GM23338 (cell line): ENCODE measurements at regions not wholly inside any gene's neighbourhood (a gene's known extent, or its start where the extent isn't known, plus 50 kb on each side); places are given as distances from the start of the nearest gene placed in this dataset.

Source experiments
- ATAC-seq: fragments of 200-7000 bp; cut with Tn5 transposase; 3 replicates; pipeline ENCODE4 v1.9.1; 2020
- DNase-seq: peaks from one replicate; pipeline ENCODE4 v3.0.0-alpha.2; 2015; ENCODE audit warnings: low spot score
- H2AFZ ChIP-seq: fragments of 200-600 bp; sonication (generic); 2 replicates; pipeline ENCODE4 v1.8.0; 2016; ENCODE audit warnings: antibody characterized with exemption, mild to moderate bottlenecking, moderate library complexity
- H3F3A ChIP-seq: fragments of 200-600 bp; sonication (generic); replicated peaks from 2 replicates; pipeline ENCODE4 v1.8.0; 2017; ENCODE audit warnings: antibody characterized with exemption, mixed run types, low read depth
- H3K27ac ChIP-seq: fragments of 200-600 bp; sonication (generic); 2 replicates; pipeline ENCODE4 v1.6.1; 2016; ENCODE audit warnings: low read depth
- H3K27me3 ChIP-seq: fragments of 200-600 bp; sonication (generic); 2 replicates; pipeline ENCODE4 v1.8.0; 2016; ENCODE audit warnings: mild to moderate bottlenecking, mixed run types, moderate library complexity; ENCODE audit not compliant: insufficient read depth
- H3K36me3 ChIP-seq: fragments of 200-600 bp; sonication (generic); 2 replicates; pipeline ENCODE4 v1.8.0; 2016; ENCODE audit warnings: mild to moderate bottlenecking; ENCODE audit not compliant: insufficient read depth
- H3K4me1 ChIP-seq: fragments of 200-600 bp; sonication (generic); 2 replicates; pipeline ENCODE4 v1.8.0; 2016; ENCODE audit warnings: mild to moderate bottlenecking, moderate library complexity; ENCODE audit not compliant: insufficient read depth
- H3K4me2 ChIP-seq: fragments of 200-600 bp; sonication (generic); 2 replicates; pipeline ENCODE4 v1.7.1; 2017; ENCODE audit warnings: mixed run types
- H3K4me3 ChIP-seq: fragments of 200-600 bp; sonication (generic); 2 replicates; pipeline ENCODE4 v1.6.1; 2016; ENCODE audit warnings: mixed run types
- H3K79me2 ChIP-seq: fragments of 200-600 bp; sonication (generic); replicated peaks from 2 replicates; pipeline ENCODE4 v1.8.0; 2017; ENCODE audit warnings: mild to moderate bottlenecking; ENCODE audit not compliant: insufficient read depth
- H3K9me2 ChIP-seq: fragments of 200-600 bp; sonication (generic); 2 replicates; pipeline ENCODE4 v1.8.0; 2017; ENCODE audit not compliant: insufficient read depth
- H4K20me1 ChIP-seq: fragments of 200-600 bp; sonication (generic); replicated peaks from 2 replicates; pipeline ENCODE4 v1.8.0; 2017; ENCODE audit warnings: mild to moderate bottlenecking; ENCODE audit not compliant: insufficient read depth
- H3K27ac Mint-ChIP-seq: 2 replicates; pipeline ENCODE4 v1.8.0; 2020; ENCODE audit warnings: inconsistent platforms, mild to moderate bottlenecking, moderate library complexity, mixed read lengths
- H3K27me3 Mint-ChIP-seq: 3 replicates; pipeline ENCODE4 v1.8.0; 2022; ENCODE audit warnings: low read depth, mild to moderate bottlenecking, moderate library complexity, mixed read lengths, inconsistent platforms; ENCODE audit not compliant: insufficient read depth, poor library complexity
- H3K36me3 Mint-ChIP-seq: 3 replicates; pipeline ENCODE4 v1.8.0; 2021; ENCODE audit warnings: low read depth, mild to moderate bottlenecking, inconsistent platforms, moderate library complexity, mixed read lengths
- H3K4me1 Mint-ChIP-seq: 3 replicates; pipeline ENCODE4 v1.8.0; 2020; ENCODE audit warnings: mild to moderate bottlenecking, inconsistent platforms, mixed read lengths
- H3K4me3 Mint-ChIP-seq: 3 replicates; pipeline ENCODE4 v1.8.0; 2021; ENCODE audit warnings: moderate library complexity, mild to moderate bottlenecking, inconsistent platforms, mixed read lengths
- H3K9me3 Mint-ChIP-seq: 3 replicates; pipeline ENCODE4 v1.8.0; 2020; ENCODE audit warnings: moderate library complexity, mild to moderate bottlenecking, inconsistent platforms, mixed read lengths
- CREB1 ChIP-seq: fragments of 250-450 bp; sonication (Bioruptor Pico); IDR thresholded peaks from 2 replicates; pipeline ENCODE4 v1.5.0; 2020; ENCODE audit warnings: low read depth, mild to moderate bottlenecking, moderate library complexity
- CTCF ChIP-seq, 2 experiments: fragments of 200-600 bp in 1 of 2; sonication (generic) in 1 of 2; conservative IDR thresholded peaks; 2 replicates each; pipeline versions ENCODE4 v1.5.1 to v1.6.1; 2016 to 2017; ENCODE audit warnings: antibody characterized with exemption in 2 of 2, low read depth in 2 of 2, mild to moderate bottlenecking in 2 of 2, moderate library complexity in 1 of 2
- EZH2phosphoT487 ChIP-seq: fragments of 200-600 bp; sonication (generic); IDR thresholded peaks from one replicate; pipeline ENCODE4 v1.8.1; 2018; ENCODE audit warnings: antibody characterized with exemption; ENCODE audit not compliant: unreplicated experiment
- JUNB ChIP-seq: IDR thresholded peaks from one replicate; pipeline ENCODE4 v1.6.1; 2016; ENCODE audit warnings: antibody characterized with exemption; ENCODE audit not compliant: unreplicated experiment
- NANOG ChIP-seq: IDR thresholded peaks from 2 replicates; pipeline ENCODE4 v1.6.1; 2016; ENCODE audit warnings: antibody characterized with exemption, borderline replicate concordance
- POLR2AphosphoS5 ChIP-seq: IDR thresholded peaks from 2 replicates; pipeline ENCODE4 v1.6.1; 2016; ENCODE audit warnings: antibody characterized with exemption, low read depth
- STAT1 ChIP-seq: IDR thresholded peaks from one replicate; pipeline ENCODE4 v1.6.1; 2016; ENCODE audit warnings: antibody characterized with exemption; ENCODE audit not compliant: unreplicated experiment
- ZNF114 ChIP-seq: fragments of 250-450 bp; sonication (Bioruptor Pico); IDR thresholded peaks from 2 replicates; pipeline ENCODE4 v1.5.0; 2020; ENCODE audit warnings: mild to moderate bottlenecking, moderate library complexity
- ZNF331 ChIP-seq: fragments of 250-450 bp; sonication (Bioruptor Pico); IDR thresholded peaks from 2 replicates; pipeline ENCODE4 v1.5.0; 2020; ENCODE audit warnings: low read depth, mild to moderate bottlenecking, moderate library complexity
- TF ChIP-seq, protein P1 (sequence below): fragments of 250-450 bp; sonication (Bioruptor Pico); IDR thresholded peaks from 2 replicates; pipeline ENCODE4 v1.5.0; 2020; ENCODE audit warnings: mild to moderate bottlenecking, moderate library complexity
- TF ChIP-seq, protein P2 (sequence below): IDR thresholded peaks from 2 replicates; pipeline ENCODE4 v1.6.1; 2016; ENCODE audit warnings: antibody characterized with exemption

- TF ChIP-seq, protein P1, sequence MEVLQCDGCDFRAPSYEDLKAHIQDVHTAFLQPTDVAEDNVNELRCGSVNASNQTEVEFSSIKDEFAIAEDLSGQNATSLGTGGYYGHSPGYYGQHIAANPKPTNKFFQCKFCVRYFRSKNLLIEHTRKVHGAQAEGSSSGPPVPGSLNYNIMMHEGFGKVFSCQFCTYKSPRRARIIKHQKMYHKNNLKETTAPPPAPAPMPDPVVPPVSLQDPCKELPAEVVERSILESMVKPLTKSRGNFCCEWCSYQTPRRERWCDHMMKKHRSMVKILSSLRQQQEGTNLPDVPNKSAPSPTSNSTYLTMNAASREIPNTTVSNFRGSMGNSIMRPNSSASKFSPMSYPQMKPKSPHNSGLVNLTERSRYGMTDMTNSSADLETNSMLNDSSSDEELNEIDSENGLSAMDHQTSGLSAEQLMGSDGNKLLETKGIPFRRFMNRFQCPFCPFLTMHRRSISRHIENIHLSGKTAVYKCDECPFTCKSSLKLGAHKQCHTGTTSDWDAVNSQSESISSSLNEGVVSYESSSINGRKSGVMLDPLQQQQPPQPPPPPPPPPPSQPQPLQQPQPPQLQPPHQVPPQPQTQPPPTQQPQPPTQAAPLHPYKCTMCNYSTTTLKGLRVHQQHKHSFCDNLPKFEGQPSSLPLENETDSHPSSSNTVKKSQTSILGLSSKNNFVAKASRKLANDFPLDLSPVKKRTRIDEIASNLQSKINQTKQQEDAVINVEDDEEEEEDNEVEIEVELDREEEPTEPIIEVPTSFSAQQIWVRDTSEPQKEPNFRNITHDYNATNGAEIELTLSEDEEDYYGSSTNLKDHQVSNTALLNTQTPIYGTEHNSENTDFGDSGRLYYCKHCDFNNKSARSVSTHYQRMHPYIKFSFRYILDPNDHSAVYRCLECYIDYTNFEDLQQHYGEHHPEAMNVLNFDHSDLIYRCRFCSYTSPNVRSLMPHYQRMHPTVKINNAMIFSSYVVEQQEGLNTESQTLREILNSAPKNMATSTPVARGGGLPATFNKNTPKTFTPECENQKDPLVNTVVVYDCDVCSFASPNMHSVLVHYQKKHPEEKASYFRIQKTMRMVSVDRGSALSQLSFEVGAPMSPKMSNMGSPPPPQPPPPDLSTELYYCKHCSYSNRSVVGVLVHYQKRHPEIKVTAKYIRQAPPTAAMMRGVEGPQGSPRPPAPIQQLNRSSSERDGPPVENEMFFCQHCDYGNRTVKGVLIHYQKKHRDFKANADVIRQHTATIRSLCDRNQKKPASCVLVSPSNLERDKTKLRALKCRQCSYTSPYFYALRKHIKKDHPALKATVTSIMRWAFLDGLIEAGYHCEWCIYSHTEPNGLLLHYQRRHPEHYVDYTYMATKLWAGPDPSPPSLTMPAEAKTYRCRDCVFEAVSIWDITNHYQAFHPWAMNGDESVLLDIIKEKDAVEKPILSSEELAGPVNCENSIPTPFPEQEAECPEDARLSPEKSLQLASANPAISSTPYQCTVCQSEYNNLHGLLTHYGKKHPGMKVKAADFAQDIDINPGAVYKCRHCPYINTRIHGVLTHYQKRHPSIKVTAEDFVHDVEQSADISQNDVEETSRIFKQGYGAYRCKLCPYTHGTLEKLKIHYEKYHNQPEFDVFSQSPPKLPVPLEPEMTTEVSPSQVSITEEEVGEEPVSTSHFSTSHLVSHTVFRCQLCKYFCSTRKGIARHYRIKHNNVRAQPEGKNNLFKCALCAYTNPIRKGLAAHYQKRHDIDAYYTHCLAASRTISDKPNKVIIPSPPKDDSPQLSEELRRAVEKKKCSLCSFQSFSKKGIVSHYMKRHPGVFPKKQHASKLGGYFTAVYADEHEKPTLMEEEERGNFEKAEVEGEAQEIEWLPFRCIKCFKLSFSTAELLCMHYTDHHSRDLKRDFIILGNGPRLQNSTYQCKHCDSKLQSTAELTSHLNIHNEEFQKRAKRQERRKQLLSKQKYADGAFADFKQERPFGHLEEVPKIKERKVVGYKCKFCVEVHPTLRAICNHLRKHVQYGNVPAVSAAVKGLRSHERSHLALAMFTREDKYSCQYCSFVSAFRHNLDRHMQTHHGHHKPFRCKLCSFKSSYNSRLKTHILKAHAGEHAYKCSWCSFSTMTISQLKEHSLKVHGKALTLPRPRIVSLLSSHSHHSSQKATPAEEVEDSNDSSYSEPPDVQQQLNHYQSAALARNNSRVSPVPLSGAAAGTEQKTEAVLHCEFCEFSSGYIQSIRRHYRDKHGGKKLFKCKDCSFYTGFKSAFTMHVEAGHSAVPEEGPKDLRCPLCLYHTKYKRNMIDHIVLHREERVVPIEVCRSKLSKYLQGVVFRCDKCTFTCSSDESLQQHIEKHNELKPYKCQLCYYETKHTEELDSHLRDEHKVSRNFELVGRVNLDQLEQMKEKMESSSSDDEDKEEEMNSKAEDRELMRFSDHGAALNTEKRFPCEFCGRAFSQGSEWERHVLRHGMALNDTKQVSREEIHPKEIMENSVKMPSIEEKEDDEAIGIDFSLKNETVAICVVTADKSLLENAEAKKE (CRISPR knock-in tag), result no peak
- TF ChIP-seq ZNF114 (CRISPR knock-in tag) (no peak), NANOG (no peak), STAT1 (no peak), JUNB (no peak)
Measured at GRCh38 chr9:81225596-81225995, 463.8 kb downstream of the TLE1 start (continued).

DNA sequence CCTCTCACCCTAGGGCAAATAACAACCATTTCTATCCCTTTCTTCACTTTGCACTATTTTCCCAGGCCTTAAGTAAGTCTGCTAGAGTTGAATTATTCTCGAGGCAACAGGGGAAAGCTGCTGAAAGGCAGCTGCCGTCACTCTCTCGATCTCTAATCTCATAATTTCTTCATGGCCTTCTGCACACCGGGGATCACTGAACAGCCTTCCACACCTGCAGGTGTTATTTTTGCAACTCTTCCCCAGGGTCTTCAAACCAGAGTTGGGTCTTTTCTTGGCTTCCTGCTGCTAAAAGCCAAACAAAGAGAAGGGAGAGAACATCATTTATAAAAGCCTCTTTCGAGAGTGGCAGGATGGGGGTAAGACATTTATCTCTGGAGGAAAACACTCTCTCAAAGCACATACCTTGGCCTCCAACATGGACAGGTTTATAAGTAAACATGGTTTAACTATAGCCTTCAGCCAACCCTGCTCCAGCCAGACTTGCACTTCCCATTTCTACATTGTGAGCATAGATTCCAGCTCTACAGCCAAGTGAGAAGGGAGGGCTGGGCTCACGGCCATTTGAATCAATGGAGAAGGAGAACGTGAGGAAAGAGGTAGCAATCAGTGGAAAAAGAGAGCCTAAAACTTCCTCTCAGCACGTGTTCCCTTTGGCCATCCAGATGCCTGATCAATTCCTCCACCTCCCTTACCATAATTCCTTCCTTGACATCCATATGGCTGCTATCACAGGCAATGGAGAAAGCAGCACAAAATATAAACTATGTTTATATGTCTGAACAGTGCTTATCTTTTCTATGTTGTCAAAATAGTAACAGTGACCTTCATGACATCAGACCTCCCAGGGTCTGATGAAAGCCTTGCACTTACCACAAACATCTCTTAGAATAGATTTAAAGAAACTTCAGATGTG lies 464.9 kb downstream of the TLE1 start:
- Histone ChIP-seq H3K27me3 (no peaks in the 10 kb centered on the region), H2AFZ (peak overlapping the region; percentile 78), H3K4me2 (no peak overlapping the region), H3F3A (no peaks in the 10 kb centered on the region), H3K79me2 (no peaks in the 10 kb centered on the region), H3K4me3 (no peak overlapping the region), H3K27ac (no peak overlapping the region), H3K4me1 (no peaks in the 10 kb centered on the region), H3K9me2 (no peaks in the 10 kb centered on the region; the same call in none of the 2 replicates), H3K36me3 (no peaks in the 10 kb centered on the region), H4K20me1 (no peaks in the 10 kb centered on the region)
- Mint-ChIP-seq H3K9me3 (no peaks in the 10 kb centered on the region; the same call in 1 of the 3 replicates), H3K36me3 (no peaks in the 10 kb centered on the region), H3K4me3 (no peak overlapping the region), H3K27me3 (no peaks in the 10 kb centered on the region), H3K4me1 (peaks cover 6% of the 10 kb centered on the region), H3K27ac (peak overlapping the region; percentile 24; the same call in 1 of the 2 replicates)
- ATAC-seq (no peak), DNase-seq (no peak)
- no peak for TF ChIP-seq EZH2phosphoT487
- TF ChIP-seq CTCF (conservative IDR thresholded peaks at IDR 0.05; ENCODE audit: low read depth in 2 of 2), result no peak
- TF ChIP-seq NANOG, result no peak
- TF ChIP-seq, protein P2, sequence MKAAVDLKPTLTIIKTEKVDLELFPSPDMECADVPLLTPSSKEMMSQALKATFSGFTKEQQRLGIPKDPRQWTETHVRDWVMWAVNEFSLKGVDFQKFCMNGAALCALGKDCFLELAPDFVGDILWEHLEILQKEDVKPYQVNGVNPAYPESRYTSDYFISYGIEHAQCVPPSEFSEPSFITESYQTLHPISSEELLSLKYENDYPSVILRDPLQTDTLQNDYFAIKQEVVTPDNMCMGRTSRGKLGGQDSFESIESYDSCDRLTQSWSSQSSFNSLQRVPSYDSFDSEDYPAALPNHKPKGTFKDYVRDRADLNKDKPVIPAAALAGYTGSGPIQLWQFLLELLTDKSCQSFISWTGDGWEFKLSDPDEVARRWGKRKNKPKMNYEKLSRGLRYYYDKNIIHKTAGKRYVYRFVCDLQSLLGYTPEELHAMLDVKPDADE, result no peak
- TF ChIP-seq ZNF114 (CRISPR knock-in tag), result no peak
- TF ChIP-seq STAT1, result no peak
- no peak for TF ChIP-seq POLR2AphosphoS5
- TF ChIP-seq ZNF331, result no peak
- TF ChIP-seq JUNB, result no peak
- TF ChIP-seq CREB1 (CRISPR knock-in tag), result no peak
